A673 (cell line): ENCODE measurements at regions not wholly inside any gene's neighbourhood (a gene's known extent, or its start where the extent isn't known, plus 50 kb on each side); places are given as distances from the start of the nearest gene placed in this dataset.

Experiments used
- BruUV-seq: library from RNA; stranded (reverse); fragments of 400-500 nt; replicated peaks from 2 replicates; lab custom pipeline; 2021; lab: Mats Ljungman, UMichigan
- CTCF ChIA-PET: fragments of 300-600 bp; sonication (Branson Sonifier 250); formaldehyde crosslinking; loops from one replicate; lab custom pipeline; 2022; ENCODE audit warnings: antibody characterized with exemption; lab: Charles Lee
- POLR2A ChIA-PET: fragments of 300-600 bp; sonication (Branson Sonifier 250); formaldehyde crosslinking; loops from one replicate; lab custom pipeline; 2022; ENCODE audit warnings: antibody characterized with exemption; ENCODE audit not compliant: low non-redundant PET; lab: Charles Lee
- DNase-seq: peaks from one replicate; pipeline ENCODE4 v3.0.0-alpha.2; 2015; ENCODE audit warnings: low spot score
- H3K27ac ChIP-seq: fragments of 200-600 bp; sonication (generic); 2 replicates; pipeline ENCODE4 v1.5.1; 2016; ENCODE audit warnings: mixed run types, low read depth, mild to moderate bottlenecking, mixed read lengths, antibody characterized with exemption, low read length; ENCODE audit not compliant: poor library complexity, severe bottlenecking
- H3K27me3 ChIP-seq: fragments of 200-600 bp; sonication (generic); replicated peaks from 2 replicates; pipeline ENCODE4 v1.6.1; 2017; ENCODE audit warnings: mixed run types, low read depth, mild to moderate bottlenecking, mixed read lengths, antibody characterized with exemption, low read length; ENCODE audit not compliant: insufficient read depth, poor library complexity
- H3K36me3 ChIP-seq: fragments of 200-600 bp; sonication (generic); 2 replicates; pipeline ENCODE4 v1.6.1; 2016; ENCODE audit warnings: mixed run types, mild to moderate bottlenecking, mixed read lengths, antibody characterized with exemption, low read length; ENCODE audit not compliant: insufficient read depth, poor library complexity, severe bottlenecking
- H3K4me1 ChIP-seq: fragments of 200-600 bp; sonication (generic); 2 replicates; pipeline ENCODE4 v1.6.1; 2017; ENCODE audit warnings: mixed run types, mild to moderate bottlenecking, mixed read lengths, antibody characterized with exemption, low read length; ENCODE audit not compliant: insufficient read depth, poor library complexity, severe bottlenecking
- H3K4me3 ChIP-seq: fragments of 200-600 bp; sonication (generic); 2 replicates; pipeline ENCODE4 v1.5.1; 2016; ENCODE audit warnings: low read depth, mixed run types, mild to moderate bottlenecking, mixed read lengths, low read length; ENCODE audit not compliant: poor library complexity, severe bottlenecking
- H3K9me3 ChIP-seq: fragments of 200-600 bp; sonication (generic); 2 replicates; pipeline ENCODE4 v1.6.1; 2016; ENCODE audit warnings: mixed run types, low read depth, mild to moderate bottlenecking, mixed read lengths, antibody characterized with exemption, low read length; ENCODE audit not compliant: poor library complexity, severe bottlenecking
- CTCF ChIP-seq: fragments of 300-800, 200-600 bp; sonication (generic); conservative IDR thresholded peaks from 2 replicates; pipeline ENCODE4 v1.5.1; 2017; ENCODE audit warnings: low read depth, mild to moderate bottlenecking, antibody characterized with exemption, low read length, moderate library complexity, mixed read lengths
- EZH2 ChIP-seq: fragments of 200-600 bp; sonication (generic); IDR thresholded peaks from 2 replicates; pipeline ENCODE4 v1.6.1; 2017; ENCODE audit warnings: borderline replicate concordance, low read depth, mild to moderate bottlenecking, mixed read lengths, antibody characterized with exemption, low read length; ENCODE audit not compliant: poor library complexity, severe bottlenecking
- intact Hi-C: fragments of 100-400 bp; cut with micrococcal nuclease; formaldehyde crosslinking; loops from one replicate; pipeline ENCODE4 v1.10.0; 2022; ENCODE audit not compliant: unreplicated experiment

GRCh38 chr5:153358315-153358976 lies 132.0 kb upstream of the GRIA1 start:
- BruUV-seq = no TSS peak
- H3K9me3 ChIP-seq = no peaks in the 10 kb centered on the region
- no peaks in the 10 kb centered on the region for H3K36me3 ChIP-seq
- ChIA-PET CTCF (interaction anchor here (0.6 kb wide), 1 partner anchor 606 kb away, joined by 3 read pairs; no protein-coding TSS in a partner anchor), POLR2A (no interaction called here)
- peaks cover 14% of the 10 kb centered on the region for H3K27me3 ChIP-seq
- DNase-seq = no peak
- H3K4me3 ChIP-seq = no peak overlapping the region
- intact Hi-C loops = no loop called here
- no peak overlapping the region for H3K27ac ChIP-seq
- TF ChIP-seq EZH2 (no peak), CTCF (no peak)
- H3K4me1 ChIP-seq = no peaks in the 10 kb centered on the region

GRCh38 chr5:153360860-153361259 lies 129.6 kb upstream of the GRIA1 start:
- no peak overlapping the region for H3K4me3 ChIP-seq
- H3K4me1 ChIP-seq = no peaks in the 10 kb centered on the region
- no TSS peak for BruUV-seq
- intact Hi-C loops = no loop called here
- DNase-seq = no peak
- H3K9me3 ChIP-seq = no peaks in the 10 kb centered on the region
- no peak for TF ChIP-seq EZH2
- no peak for TF ChIP-seq CTCF
- no peaks in the 10 kb centered on the region for H3K36me3 ChIP-seq
- ChIA-PET POLR2A (no interaction called here), CTCF (no interaction called here)
- H3K27me3 ChIP-seq = no peaks in the 10 kb centered on the region
- no peak overlapping the region for H3K27ac ChIP-seq

DNA sequence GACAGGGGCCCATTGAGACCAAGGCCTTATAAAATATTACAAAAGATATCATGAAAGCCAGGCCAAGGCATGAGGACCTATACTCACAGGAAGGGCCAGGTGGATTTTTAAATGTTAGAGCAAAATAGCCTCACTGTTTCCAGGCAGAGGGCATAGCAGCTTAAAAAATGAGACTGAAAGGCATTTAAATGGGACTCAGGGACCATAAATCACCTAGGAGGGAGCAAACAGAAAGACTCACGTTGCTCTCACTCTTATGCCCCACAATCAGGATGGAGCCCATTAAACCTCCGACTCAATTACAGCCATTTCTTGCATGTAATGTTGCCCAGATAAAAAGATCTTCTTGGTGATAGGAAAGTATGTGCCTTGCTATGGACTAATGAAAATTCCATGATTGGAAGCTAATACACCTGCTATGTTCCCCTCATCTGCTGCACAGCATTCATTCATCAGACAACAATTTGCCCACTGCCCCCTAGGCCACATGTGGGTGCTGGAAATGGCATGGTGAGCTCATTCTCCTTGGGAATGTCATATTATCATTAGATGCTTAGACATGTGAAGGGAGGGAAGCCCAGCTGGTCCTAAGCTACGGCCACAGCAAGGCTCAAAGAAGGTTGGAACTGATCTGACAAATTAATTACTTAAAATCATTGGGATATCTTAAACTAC lies 128.6 kb upstream of the GRIA1 start:
- no TSS peak for BruUV-seq
- Histone ChIP-seq H3K36me3 (no peaks in the 10 kb centered on the region), H3K27me3 (no peaks in the 10 kb centered on the region), H3K9me3 (no peaks in the 10 kb centered on the region), H3K4me3 (no peak overlapping the region), H3K4me1 (no peaks in the 10 kb centered on the region), H3K27ac (no peak overlapping the region)
- intact Hi-C loops = no loop called here
- no peak for DNase-seq
- ChIA-PET POLR2A (no interaction called here), CTCF (no interaction called here)
- no peak for TF ChIP-seq CTCF
- TF ChIP-seq EZH2 = no peak
